IPS-18c (cell line): ENCODE measurements at regions not wholly inside any gene's neighbourhood (a gene's known extent, or its start where the extent isn't known, plus 50 kb on each side); places are given as distances from the start of the nearest gene placed in this dataset.

Experiments
- H3K4me3 ChIP-seq: 2 replicates; pipeline ENCODE4 v1.7.0; 2013; ENCODE audit warnings: low read depth, mild to moderate bottlenecking, low read length, moderate library complexity; ENCODE audit not compliant: insufficient read depth
- H3K9me3 ChIP-seq: one replicate; pipeline ENCODE4 v1.6.1; 2013; ENCODE audit warnings: mild to moderate bottlenecking, low read length, moderate library complexity; ENCODE audit not compliant: control insufficient read depth, insufficient read depth

GRCh38 chr11:90805172-90805571 is 582.3 kb upstream of the CHORDC1 start:
- Histone ChIP-seq H3K4me3 (no peak overlapping the region), H3K9me3 (no peaks in the 10 kb centered on the region)

- no peaks in the 10 kb centered on the region for H3K9me3 ChIP-seq
- H3K4me3 ChIP-seq = no peak overlapping the region
Measured at GRCh38 chr11:90803831-90804230, 581.0 kb upstream of the CHORDC1 start.

GRCh38 chr11:90803366-90803765 is 580.5 kb upstream of the CHORDC1 start:
- Histone ChIP-seq H3K4me3 (no peak overlapping the region), H3K9me3 (no peaks in the 10 kb centered on the region)

GRCh38 chr11:90798769-90799168 is 575.9 kb upstream of the CHORDC1 start:
- no peaks in the 10 kb centered on the region for H3K9me3 ChIP-seq
- no peak overlapping the region for H3K4me3 ChIP-seq

GRCh38 chr11:90795746-90796145 is 572.9 kb upstream of the CHORDC1 start:
- Histone ChIP-seq H3K4me3 (no peak overlapping the region), H3K9me3 (no peaks in the 10 kb centered on the region)

GRCh38 chr11:90788961-90789360 is 566.1 kb upstream of the CHORDC1 start:
- Histone ChIP-seq H3K4me3 (no peak overlapping the region), H3K9me3 (no peaks in the 10 kb centered on the region)

- Histone ChIP-seq H3K9me3 (no peaks in the 10 kb centered on the region), H3K4me3 (no peak overlapping the region)
Measured at GRCh38 chr11:90784241-90784814, 561.5 kb upstream of the CHORDC1 start.

GRCh38 chr11:90783111-90783510 is 560.3 kb upstream of the CHORDC1 start:
- H3K9me3 ChIP-seq = no peaks in the 10 kb centered on the region
- H3K4me3 ChIP-seq = no peak overlapping the region

- H3K9me3 ChIP-seq = no peaks in the 10 kb centered on the region
Measured at GRCh38 chr11:90779098-90779497, 556.2 kb upstream of the CHORDC1 start.

GRCh38 chr11:90775567-90776165 is 552.8 kb upstream of the CHORDC1 start:
- Histone ChIP-seq H3K4me3 (no peak overlapping the region), H3K9me3 (no peaks in the 10 kb centered on the region)

More at GRCh38 chr11:90779098-90779497, 556.2 kb upstream of the CHORDC1 start:
- no peak overlapping the region for H3K4me3 ChIP-seq

- H3K4me3 ChIP-seq = no peak overlapping the region
- H3K9me3 ChIP-seq = no peaks in the 10 kb centered on the region
Measured at GRCh38 chr11:90774727-90775566, 552.1 kb upstream of the CHORDC1 start.

- H3K9me3 ChIP-seq = no peaks in the 10 kb centered on the region
Measured at GRCh38 chr11:90770007-90770406, 547.2 kb upstream of the CHORDC1 start.

GRCh38 chr11:90766121-90766520 is 543.3 kb upstream of the CHORDC1 start:
- Histone ChIP-seq H3K4me3 (no peak overlapping the region), H3K9me3 (no peaks in the 10 kb centered on the region)

More at GRCh38 chr11:90770007-90770406, 547.2 kb upstream of the CHORDC1 start:
- no peak overlapping the region for H3K4me3 ChIP-seq

GRCh38 chr11:90764691-90765090 is 541.8 kb upstream of the CHORDC1 start:
- no peak overlapping the region for H3K4me3 ChIP-seq
- H3K9me3 ChIP-seq = no peaks in the 10 kb centered on the region

GRCh38 chr11:90757849-90758494 is 535.1 kb upstream of the CHORDC1 start:
- Histone ChIP-seq H3K9me3 (no peaks in the 10 kb centered on the region), H3K4me3 (no peak overlapping the region)

GRCh38 chr11:90756617-90757016 is 533.8 kb upstream of the CHORDC1 start:
- no peak overlapping the region for H3K4me3 ChIP-seq

GRCh38 chr11:90753546-90753945 is 530.7 kb upstream of the CHORDC1 start:
- Histone ChIP-seq H3K9me3 (no peaks in the 10 kb centered on the region), H3K4me3 (no peak overlapping the region)

More at GRCh38 chr11:90756617-90757016, 533.8 kb upstream of the CHORDC1 start:
- no peaks in the 10 kb centered on the region for H3K9me3 ChIP-seq

- Histone ChIP-seq H3K9me3 (no peaks in the 10 kb centered on the region), H3K4me3 (no peak overlapping the region)
Measured at GRCh38 chr11:90747057-90747456, 524.2 kb upstream of the CHORDC1 start.
